Stromal cell of bone marrow (primary cell): ENCODE measurements at regions not wholly inside any gene's neighbourhood (a gene's known extent, or its start where the extent isn't known, plus 50 kb on each side); places are given as distances from the start of the nearest gene placed in this dataset.
"Not testable (repeated sequence)": the region's sequence is repeated elsewhere in the genome, so short reads cannot be mapped to it uniquely, and the experiment has no call there.

Experiments
- DNase-seq: peaks from one replicate; pipeline ENCODE4 v3.0.0-alpha.2; 2012; ENCODE audit warnings: low read depth

DNA sequence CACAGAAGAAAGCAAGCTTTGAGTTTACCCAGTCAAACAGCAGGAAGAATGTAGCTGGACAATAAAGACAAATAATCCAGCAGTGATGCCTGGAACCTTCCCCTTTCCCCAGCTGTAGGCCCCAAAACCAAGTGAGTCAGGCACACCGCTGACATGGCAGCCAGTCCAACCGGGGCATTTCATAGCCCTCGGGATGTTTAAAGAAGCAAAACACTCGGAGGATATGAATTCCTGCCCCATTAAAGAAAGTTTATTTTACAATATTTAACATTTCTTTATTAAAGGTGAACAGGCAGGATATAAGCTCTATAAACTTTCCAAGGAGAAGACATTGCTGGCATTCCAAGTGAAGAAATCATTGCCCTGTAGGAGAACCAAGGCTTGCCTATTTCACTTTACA is 507.6 kb upstream of the TNP1 start:
- no peak for DNase-seq

DNA sequence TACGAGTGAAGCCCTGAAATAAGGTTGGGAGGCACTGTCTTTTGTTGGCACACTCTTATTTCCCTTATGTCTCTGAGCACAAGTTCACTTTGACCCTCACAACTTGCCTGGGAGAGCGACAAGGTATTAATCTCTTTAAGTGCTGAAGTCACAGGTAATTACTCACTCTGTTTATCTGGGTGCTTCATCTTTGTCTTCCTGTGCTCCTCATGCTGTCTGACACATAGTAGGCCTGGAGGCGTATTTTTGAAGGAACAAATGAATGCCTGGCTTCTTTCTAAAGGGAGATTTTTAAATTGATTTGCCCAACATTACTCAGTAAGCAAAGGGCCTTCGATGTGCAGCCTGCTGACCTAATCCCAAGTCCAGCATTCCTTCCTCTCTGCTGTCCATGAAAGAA is 507.1 kb upstream of the TNP1 start:
- no peak for DNase-seq

DNA sequence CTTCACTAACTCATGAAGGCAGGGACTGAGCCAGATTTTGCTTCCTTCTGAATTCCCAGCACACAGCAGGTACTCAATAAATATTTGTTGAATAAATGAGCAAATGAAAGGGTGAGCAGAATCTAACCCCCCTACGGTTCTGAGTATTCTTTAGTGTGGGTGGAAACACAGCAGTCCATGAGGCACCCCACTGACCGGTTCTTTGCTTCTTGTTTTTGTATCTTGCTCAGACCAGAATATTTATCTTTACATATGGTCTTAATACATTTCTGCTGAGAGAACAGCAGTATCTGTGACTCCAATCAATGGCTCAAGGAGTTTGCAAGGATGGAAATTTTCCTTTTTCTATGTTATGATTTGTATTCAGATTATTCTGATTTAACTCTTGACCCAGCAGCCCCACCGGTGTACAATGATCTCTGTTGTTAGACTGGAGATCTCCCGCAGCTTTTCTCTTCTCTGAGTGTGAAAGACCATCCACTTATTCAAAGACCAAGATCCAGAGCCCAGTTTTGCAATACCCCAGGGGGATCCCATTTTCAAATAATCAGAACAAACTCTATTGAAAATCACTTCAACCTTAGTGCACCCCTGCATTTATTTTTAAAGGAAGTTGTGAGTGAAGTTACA is 506.5 kb upstream of the TNP1 start:
- DNase-seq, result no peak

DNA sequence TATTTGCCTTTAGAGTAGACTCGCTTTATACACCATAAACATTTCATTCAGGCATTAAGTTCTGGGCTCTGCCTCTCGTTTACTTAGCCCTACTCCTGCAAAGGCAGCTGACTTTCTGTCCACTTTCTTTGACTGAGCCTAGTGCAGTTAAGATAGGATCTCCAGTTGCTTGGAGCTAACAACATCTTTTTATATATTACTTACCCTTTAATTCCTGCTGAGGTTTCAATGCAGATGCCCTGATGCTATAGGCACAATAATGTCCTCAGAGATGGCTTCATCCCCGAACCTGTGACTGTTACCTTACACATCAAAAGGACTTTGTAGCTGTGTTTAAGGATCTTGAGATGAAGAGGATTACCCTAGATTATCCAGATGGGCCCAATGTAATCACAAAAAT is 505.8 kb upstream of the TNP1 start:
- no peak for DNase-seq

DNA sequence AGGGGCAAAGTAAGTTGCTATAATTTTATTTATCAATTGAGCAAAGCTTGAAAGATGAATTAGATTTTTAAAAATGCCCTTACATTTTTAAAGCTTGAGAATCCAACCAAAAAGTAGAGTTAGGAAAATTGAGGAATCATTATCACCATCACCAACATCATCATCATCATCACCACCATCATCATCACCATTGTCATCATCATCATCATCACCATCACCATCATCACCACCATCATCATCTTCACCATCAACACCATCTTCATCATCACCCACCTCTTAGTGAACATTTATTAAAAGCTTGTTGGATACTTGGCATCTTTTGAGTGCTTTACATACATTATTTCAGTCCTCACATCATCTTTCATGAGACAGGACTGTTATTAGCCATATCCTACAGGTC is 504.4 kb upstream of the TNP1 start:
- no peak for DNase-seq

DNA sequence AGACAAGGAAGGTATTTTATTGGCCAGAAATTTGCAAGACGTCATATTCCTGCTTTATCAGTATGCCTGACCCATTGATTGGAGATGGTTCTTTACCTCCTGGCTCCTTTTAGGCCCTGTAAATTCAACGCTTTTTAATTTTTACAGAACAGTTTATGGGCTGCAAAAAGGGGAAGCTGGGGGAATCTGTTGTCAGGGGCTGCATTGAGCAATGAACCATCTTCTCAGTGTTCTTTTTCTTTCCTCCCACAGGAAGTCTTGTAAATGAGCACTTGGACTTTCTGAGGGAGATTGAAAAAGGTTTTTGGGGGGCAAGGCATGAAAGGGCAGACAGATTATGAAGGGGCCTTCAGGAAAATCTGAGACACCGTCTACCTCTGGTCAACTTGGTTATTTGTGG is 503.6 kb upstream of the TNP1 start:
- no peak for DNase-seq

DNA sequence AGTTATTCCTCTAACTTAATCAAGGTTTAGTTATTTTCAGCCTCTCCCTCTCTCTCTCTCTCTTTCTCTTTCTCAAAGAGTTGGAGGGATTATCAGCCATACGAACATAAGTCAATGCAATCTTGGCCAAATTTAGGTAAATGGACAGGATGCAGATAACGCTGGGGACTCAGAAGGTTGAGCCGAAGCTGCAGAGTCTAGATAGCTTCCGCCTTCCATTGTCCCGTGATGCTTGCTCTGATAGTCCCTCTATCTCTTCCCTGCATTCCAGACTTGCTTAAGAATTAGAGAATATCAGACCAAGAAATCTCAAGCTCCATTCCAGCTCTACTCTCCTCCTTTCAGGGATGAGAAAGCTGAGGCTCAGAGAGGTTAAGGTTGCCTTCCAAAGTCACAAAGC is 502.8 kb upstream of the TNP1 start:
- DNase-seq, result no peak

GRCh38 chr2:217362286-217362685 is 502.4 kb upstream of the TNP1 start:
- DNase-seq, result no peak

- DNase-seq, result no peak
Measured at GRCh38 chr2:217361483-217361880, 501.6 kb upstream of the TNP1 start.

- DNase-seq, result peak; percentile 81
Measured at GRCh38 chr2:217360781-217361482, 501.1 kb upstream of the TNP1 start.

- no peak for DNase-seq
Measured at GRCh38 chr2:217360111-217360510, 500.2 kb upstream of the TNP1 start.

DNA sequence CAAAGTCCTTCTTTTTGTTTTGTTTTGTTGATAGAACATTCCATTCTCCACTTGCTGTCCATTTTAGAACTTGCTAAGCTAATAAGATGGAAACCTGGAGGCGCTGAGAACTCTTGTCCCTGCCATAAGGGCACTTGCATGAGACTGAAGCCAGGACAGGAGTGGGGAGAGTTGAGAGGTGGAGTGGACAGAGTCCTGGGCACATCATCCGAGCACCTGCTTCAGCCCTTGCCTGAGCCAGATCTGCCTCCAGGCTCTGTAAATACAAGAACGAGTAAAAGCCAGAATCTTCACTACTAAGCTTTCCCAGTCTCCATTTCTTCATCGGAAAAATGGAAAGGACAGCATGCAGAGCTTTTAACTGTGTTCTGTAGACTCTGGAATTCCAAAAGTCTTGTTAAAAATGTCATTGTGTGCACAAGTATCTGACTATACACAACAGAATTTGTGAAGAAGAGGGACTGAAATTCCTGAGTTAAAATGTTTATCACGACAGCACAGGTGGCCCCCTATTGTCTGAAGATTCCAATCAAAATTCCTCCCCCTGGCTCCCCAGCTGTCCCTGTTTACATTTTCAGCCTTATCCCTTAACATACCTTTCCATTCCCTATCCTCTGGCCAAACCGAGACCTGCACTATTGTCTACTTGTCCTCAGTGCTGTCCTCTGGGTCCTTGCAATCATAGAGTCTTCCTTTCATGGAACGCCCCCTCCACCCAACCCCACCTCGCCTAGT is 498.2 kb upstream of the TNP1 start:
- no peak for DNase-seq

- no peak for DNase-seq
Measured at GRCh38 chr2:217356781-217357180, 496.9 kb upstream of the TNP1 start.

DNA sequence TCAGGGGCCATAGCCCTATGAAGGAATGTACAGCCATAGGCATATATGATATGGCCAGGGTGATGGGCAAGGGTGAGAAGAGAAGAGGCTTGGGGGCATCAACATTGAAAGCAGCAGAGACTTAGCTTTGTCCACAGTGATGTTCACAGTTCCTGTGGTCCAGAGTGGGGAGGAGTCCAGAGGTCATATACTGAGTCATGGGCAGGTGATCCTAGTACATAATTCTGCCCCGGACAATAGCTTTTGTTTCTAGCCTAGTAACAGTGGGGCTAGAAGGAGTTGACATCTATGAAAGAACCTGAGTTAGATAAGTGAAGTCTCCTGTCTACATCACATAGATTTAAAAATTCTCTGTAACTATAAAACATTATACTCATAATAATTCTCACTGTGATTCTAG is 496.3 kb upstream of the TNP1 start:
- DNase-seq, result no peak

- no peak for DNase-seq
Measured at GRCh38 chr2:217353591-217353990, 493.7 kb upstream of the TNP1 start.

DNA sequence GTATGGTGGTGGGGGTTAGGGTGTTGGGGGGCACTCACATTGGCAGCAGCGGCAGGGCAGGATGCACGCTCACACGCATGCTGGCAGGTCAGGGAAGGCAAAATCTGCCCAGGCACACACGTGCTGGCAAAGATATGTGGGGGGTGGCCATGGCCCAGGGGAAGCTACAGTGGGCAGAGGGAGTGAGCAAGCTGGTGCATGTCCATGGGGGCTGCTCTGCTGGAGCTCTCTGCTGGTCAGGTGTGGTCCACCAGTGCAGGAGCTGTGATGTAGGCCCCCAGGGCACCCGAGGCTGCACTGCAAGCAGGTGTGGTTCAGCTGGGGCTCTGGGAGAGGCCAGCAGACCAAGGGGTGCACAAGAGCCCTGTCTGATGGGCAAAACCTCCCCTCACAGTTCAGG is 491.5 kb upstream of the TNP1 start:
- DNase-seq, result no peak

GRCh38 chr2:217349251-217349650 is 489.4 kb upstream of the TNP1 start:
- DNase-seq, result no peak

DNA sequence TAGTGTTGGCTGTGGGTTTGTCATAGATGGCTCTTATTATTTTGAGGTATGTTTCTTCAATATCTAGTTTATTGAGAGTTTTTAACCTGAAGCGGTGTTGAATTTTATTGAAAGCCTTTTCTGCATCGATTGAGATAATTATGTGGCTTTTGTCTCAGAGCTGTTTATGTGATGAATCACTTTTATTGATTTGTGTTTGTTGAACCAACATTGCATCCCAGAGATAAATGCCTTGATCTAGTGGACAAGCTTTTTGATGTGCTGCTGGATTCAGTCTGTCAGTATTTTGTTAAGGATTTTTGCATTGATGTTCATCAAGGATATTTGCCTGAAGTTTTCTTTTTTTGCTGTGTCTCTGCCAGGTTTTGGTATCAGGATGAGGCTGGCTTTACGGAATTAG is 487.8 kb upstream of the TNP1 start:
- not testable (repeated sequence) for DNase-seq

DNA sequence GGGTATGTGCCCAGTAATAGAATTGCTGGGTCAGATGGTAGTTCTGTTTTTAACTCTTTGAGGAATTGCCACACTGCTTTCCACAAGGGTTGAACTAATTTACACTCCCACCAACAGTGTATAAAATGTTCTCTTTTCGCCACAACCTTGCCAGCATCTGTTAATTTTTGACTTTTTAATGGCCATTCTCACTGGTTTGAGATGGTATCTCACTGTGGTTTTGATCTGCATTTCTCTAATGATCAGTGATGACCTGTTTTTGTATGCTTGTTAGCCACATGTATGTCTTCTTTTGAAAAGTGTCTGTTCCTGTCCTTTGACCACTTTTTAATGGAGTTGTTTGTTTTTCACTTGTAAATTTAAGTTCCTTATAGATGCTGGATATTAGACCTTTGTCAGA is 486.2 kb upstream of the TNP1 start:
- DNase-seq, result not testable (repeated sequence)

GRCh38 chr2:217340899-217341298 is 481.0 kb upstream of the TNP1 start:
- no peak for DNase-seq

DNA sequence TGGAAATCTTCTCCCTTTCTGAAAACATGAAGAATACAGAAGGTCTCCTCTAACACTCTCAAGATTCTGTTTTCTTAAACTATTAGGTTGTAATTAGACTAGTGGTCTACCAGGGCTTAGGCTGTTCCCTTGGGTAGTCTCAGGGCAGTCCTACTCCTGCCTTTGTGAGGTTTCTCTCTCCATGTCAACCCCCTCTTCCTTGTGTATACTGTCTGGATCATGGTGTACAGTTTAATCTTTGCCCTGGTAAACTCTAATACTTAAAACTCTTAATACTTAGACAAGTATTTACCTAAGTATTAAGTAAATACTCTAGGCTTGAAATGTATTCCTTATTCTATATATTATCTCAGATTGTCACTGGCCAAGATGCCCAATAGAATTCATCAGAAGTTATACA is 480.3 kb upstream of the TNP1 start:
- DNase-seq, result no peak

DNA sequence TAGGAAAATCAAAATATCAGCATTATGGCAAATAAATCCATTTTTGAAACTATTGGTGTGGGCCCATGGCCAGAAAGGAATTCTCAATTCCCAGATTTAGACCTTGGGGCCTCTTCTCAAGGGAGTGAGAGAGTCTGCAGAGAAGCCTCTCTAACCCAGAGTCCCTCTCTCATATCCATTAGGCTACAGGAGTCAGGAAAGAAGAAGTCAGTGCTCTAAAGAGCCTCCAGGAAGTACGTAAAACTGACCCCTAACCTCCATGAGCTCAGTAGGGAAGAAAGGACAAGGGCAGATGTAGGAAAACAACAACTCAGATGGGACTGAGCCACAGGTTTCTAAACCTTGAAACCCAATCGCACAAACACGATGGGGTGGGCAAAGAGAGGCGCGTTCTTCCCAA is 479.9 kb upstream of the TNP1 start:
- no peak for DNase-seq

DNA sequence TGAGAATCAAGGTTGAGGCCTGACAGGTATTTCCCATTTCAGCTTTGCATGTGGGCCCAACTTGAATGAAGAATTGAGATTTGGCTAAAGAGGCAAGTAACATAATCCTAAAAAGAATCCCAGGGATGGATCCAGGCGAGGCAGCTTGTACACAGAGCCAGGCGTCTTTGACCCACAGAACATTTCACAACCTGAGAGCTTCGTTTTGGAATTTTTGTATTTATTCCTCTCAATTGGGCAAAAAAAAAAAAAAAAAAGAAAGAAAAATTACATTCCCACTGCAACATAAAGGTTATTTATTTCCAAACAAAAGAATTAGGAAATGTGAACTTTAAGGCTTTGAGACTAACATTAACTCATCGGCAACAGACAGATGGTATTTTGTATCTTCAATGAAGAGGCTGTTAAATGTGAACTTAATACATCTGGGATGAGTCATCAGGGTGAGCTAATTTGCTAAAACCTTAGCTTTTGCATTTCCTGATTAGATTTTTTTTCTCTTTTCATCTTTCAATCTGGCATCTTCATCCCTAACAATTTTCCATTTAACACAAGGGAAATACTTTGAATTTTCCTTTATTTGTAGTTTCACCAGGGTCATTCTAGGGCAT is 478.5 kb upstream of the TNP1 start:
- no peak for DNase-seq
